PC-9 (cell line): ENCODE measurements at regions not wholly inside any gene's neighbourhood (a gene's known extent, or its start where the extent isn't known, plus 50 kb on each side); places are given as distances from the start of the nearest gene placed in this dataset.
"Not testable (repeated sequence)": the region's sequence is repeated elsewhere in the genome, so short reads cannot be mapped to it uniquely, and the experiment has no call there.

Source experiments
- BruUV-seq: library from RNA; stranded (reverse); fragments of 400-500 nt; replicated peaks from 2 replicates; lab custom pipeline; 2021; lab: Mats Ljungman, UMichigan
- CTCF ChIA-PET: fragments of 300-600 bp; sonication (Branson Sonifier 250); formaldehyde crosslinking; loops from one replicate; lab custom pipeline; 2022; ENCODE audit warnings: antibody characterized with exemption; lab: Charles Lee
- POLR2A ChIA-PET: fragments of 300-600 bp; sonication (Branson Sonifier 250); formaldehyde crosslinking; loops from one replicate; lab custom pipeline; 2022; ENCODE audit warnings: antibody characterized with exemption; ENCODE audit not compliant: unreplicated experiment; lab: Charles Lee
- DNase-seq, 2 experiments: peaks; one replicate each; pipeline versions ENCODE4 v3.0.0 to v3.0.0-alpha.2; 2015 to 2022; ENCODE audit warnings: mixed read lengths in 1 of 2
- H2AFZ ChIP-seq: fragments of 200-600 bp; sonication (generic); 2 replicates; pipeline ENCODE4 v1.8.1; 2017; ENCODE audit warnings: antibody characterized with exemption
- H3F3A ChIP-seq: fragments of 200-600 bp; sonication (generic); 2 replicates; pipeline ENCODE4 v1.8.1; 2017; ENCODE audit warnings: antibody characterized with exemption, mild to moderate bottlenecking, low read depth; ENCODE audit not compliant: insufficient read depth
- H3K27ac ChIP-seq: fragments of 200-600 bp; sonication (generic); 2 replicates; pipeline ENCODE4 v1.6.1; 2016; ENCODE audit warnings: mixed run types
- H3K27me3 ChIP-seq: fragments of 200-600 bp; sonication (generic); 2 replicates; pipeline ENCODE4 v1.6.1; 2016; ENCODE audit warnings: low read depth, mixed run types; ENCODE audit not compliant: insufficient read depth
- H3K36me3 ChIP-seq: fragments of 200-600 bp; sonication (generic); 2 replicates; pipeline ENCODE4 v1.6.1; 2016; ENCODE audit warnings: low read depth, mixed run types
- H3K4me1 ChIP-seq: fragments of 200-600 bp; sonication (generic); replicated peaks from 2 replicates; pipeline ENCODE4 v1.6.1; 2016; ENCODE audit warnings: mixed run types; ENCODE audit not compliant: insufficient read depth
- H3K4me2 ChIP-seq: fragments of 200-600 bp; sonication (generic); 2 replicates; pipeline ENCODE4 v1.6.1; 2017; ENCODE audit warnings: mixed run types
- H3K4me3 ChIP-seq: fragments of 200-600 bp; sonication (generic); 2 replicates; pipeline ENCODE4 v1.6.1; 2016; ENCODE audit warnings: mixed run types
- H3K79me2 ChIP-seq: fragments of 200-600 bp; sonication (generic); 2 replicates; pipeline ENCODE4 v1.6.1; 2017; ENCODE audit warnings: low read depth, mixed run types
- H3K9me2 ChIP-seq: fragments of 200-600 bp; sonication (generic); 2 replicates; pipeline ENCODE4 v1.8.1; 2017; ENCODE audit warnings: mild to moderate bottlenecking; ENCODE audit not compliant: insufficient read depth
- H3K9me3 ChIP-seq: fragments of 200-600 bp; sonication (generic); 2 replicates; pipeline ENCODE4 v1.8.1; 2016; ENCODE audit warnings: low read depth; ENCODE audit not compliant: insufficient read depth
- H4K20me1 ChIP-seq: fragments of 200-600 bp; sonication (generic); 2 replicates; pipeline ENCODE4 v1.8.1; 2017; ENCODE audit not compliant: insufficient read depth
- CTCF ChIP-seq: fragments of 200-600 bp; sonication (generic); conservative IDR thresholded peaks from 2 replicates; pipeline ENCODE4 v1.6.1; 2017; ENCODE audit warnings: mixed run types, antibody characterized with exemption, mild to moderate bottlenecking, moderate library complexity
- EZH2 ChIP-seq: fragments of 200-600 bp; sonication (generic); IDR thresholded peaks from 2 replicates; pipeline ENCODE4 v1.8.0; 2017; ENCODE audit warnings: antibody characterized with exemption, low read depth
- intact Hi-C: fragments of 100-400 bp; cut with micrococcal nuclease; formaldehyde crosslinking; loops from one replicate; pipeline ENCODE4 v1.10.0; 2022; ENCODE audit not compliant: unreplicated experiment

GRCh38 chr3:134103470-134103869, 73.7 kb upstream of the SLCO2A1 start:
- H3F3A ChIP-seq = no peaks in the 10 kb centered on the region
- no peak overlapping the region for H2AFZ ChIP-seq
- no peaks in the 10 kb centered on the region for H3K27me3 ChIP-seq
- POLR2A ChIA-PET = no interaction called here
- H3K9me3 ChIP-seq = peaks cover 13% of the 10 kb centered on the region
- intact Hi-C loops = no loop called here
- H4K20me1 ChIP-seq = no peaks in the 10 kb centered on the region
- CTCF ChIA-PET = no interaction called here
- no peak overlapping the region for H3K4me3 ChIP-seq
- no peaks in the 10 kb centered on the region for H3K4me1 ChIP-seq
- TF ChIP-seq CTCF (no peak), EZH2 (no peak)
- H3K27ac ChIP-seq = no peak overlapping the region
- H3K4me2 ChIP-seq = no peak overlapping the region
- H3K36me3 ChIP-seq = no peaks in the 10 kb centered on the region
- no peaks in the 10 kb centered on the region for H3K9me2 ChIP-seq
- DNase-seq = no peak
- BruUV-seq = no TSS peak
- H3K79me2 ChIP-seq = no peaks in the 10 kb centered on the region

- Histone ChIP-seq H3K9me2 (no peaks in the 10 kb centered on the region), H3K36me3 (no peaks in the 10 kb centered on the region), H3K27ac (no peak overlapping the region), H2AFZ (no peak overlapping the region), H3K79me2 (no peaks in the 10 kb centered on the region), H3F3A (no peaks in the 10 kb centered on the region), H3K4me1 (no peaks in the 10 kb centered on the region), H4K20me1 (no peaks in the 10 kb centered on the region), H3K4me3 (no peak overlapping the region), H3K4me2 (no peak overlapping the region), H3K27me3 (no peaks in the 10 kb centered on the region), H3K9me3 (peaks cover 13% of the 10 kb centered on the region)
- BruUV-seq = no TSS peak
- POLR2A ChIA-PET = no interaction called here
- CTCF ChIA-PET = no interaction called here
- DNase-seq = no peak
- intact Hi-C loops = no loop called here
- TF ChIP-seq EZH2 (no peak), CTCF (no peak)
Measured at GRCh38 chr3:134102976-134103375, 73.3 kb upstream of the SLCO2A1 start.

GRCh38 chr3:134096214-134096613, 66.5 kb upstream of the SLCO2A1 start:
- H3K27me3 ChIP-seq, CTCF ChIA-PET, H3K27ac ChIP-seq, intact Hi-C loops, H3K4me1 ChIP-seq, H3K4me2 ChIP-seq, H3K4me3 ChIP-seq, H4K20me1 ChIP-seq, H3K9me2 ChIP-seq, H3F3A ChIP-seq, H3K9me3 ChIP-seq, DNase-seq, H3K36me3 ChIP-seq, POLR2A ChIA-PET, H2AFZ ChIP-seq, BruUV-seq, H3K79me2 ChIP-seq: not testable (repeated sequence)

GRCh38 chr3:134095005-134095404, 65.3 kb upstream of the SLCO2A1 start:
- Histone ChIP-seq H2AFZ (no peak overlapping the region), H3F3A (no peaks in the 10 kb centered on the region), H3K9me2 (no peaks in the 10 kb centered on the region), H3K9me3 (no peaks in the 10 kb centered on the region; the same call in 1 of the 2 replicates), H3K4me3 (no peak overlapping the region), H3K4me1 (no peaks in the 10 kb centered on the region), H3K27ac (no peak overlapping the region), H4K20me1 (no peaks in the 10 kb centered on the region), H3K4me2 (no peak overlapping the region), H3K79me2 (no peaks in the 10 kb centered on the region), H3K36me3 (no peaks in the 10 kb centered on the region), H3K27me3 (no peaks in the 10 kb centered on the region)
- TF ChIP-seq CTCF (no peak), EZH2 (no peak)
- ChIA-PET CTCF (no interaction called here), POLR2A (no interaction called here)
- no TSS peak for BruUV-seq
- intact Hi-C loops = no loop called here
- no peak for DNase-seq
